22Rv1 (cell line): ENCODE measurements at regions not wholly inside any gene's neighbourhood (a gene's known extent, or its start where the extent isn't known, plus 50 kb on each side); places are given as distances from the start of the nearest gene placed in this dataset.

Source experiments
- ZFX ChIP-seq: fragments of 450-650 bp; IDR thresholded peaks from 2 replicates; pipeline ENCODE4 v1.6.1; 2017; ENCODE audit warnings: antibody characterized with exemption, borderline replicate concordance
- TF ChIP-seq, protein P1 (sequence below): fragments of 450-650 bp; IDR thresholded peaks from 2 replicates; pipeline ENCODE4 v1.5.1; 2017; ENCODE audit warnings: mild to moderate bottlenecking

DNA sequence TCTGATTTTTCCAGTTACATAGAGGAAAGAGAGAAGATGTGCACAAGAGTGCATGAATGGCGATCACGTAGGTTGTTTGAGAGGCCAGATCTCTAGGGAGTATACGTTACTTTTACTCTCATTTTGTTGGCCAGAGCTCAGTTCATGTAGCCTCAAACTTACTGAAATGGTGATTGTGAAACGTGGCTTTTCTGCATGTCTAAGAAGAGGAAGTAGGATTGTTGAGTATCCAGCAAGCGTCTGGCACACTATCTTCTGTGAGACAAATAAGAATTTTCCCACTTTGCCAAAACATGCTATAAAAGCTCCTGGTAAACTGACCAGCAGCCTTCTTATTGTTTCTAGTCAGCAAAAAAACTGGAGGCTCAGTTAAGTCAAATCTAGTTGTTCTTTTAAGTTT, 264.5 kb upstream of the EMCN start:
- TF ChIP-seq, protein P1, sequence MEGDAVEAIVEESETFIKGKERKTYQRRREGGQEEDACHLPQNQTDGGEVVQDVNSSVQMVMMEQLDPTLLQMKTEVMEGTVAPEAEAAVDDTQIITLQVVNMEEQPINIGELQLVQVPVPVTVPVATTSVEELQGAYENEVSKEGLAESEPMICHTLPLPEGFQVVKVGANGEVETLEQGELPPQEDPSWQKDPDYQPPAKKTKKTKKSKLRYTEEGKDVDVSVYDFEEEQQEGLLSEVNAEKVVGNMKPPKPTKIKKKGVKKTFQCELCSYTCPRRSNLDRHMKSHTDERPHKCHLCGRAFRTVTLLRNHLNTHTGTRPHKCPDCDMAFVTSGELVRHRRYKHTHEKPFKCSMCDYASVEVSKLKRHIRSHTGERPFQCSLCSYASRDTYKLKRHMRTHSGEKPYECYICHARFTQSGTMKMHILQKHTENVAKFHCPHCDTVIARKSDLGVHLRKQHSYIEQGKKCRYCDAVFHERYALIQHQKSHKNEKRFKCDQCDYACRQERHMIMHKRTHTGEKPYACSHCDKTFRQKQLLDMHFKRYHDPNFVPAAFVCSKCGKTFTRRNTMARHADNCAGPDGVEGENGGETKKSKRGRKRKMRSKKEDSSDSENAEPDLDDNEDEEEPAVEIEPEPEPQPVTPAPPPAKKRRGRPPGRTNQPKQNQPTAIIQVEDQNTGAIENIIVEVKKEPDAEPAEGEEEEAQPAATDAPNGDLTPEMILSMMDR: no peak
- no peak for TF ChIP-seq ZFX
